Esophagus squamous epithelium (tissue), 4 donors: ENCODE measurements at regions not wholly inside any gene's neighbourhood (a gene's known extent, or its start where the extent isn't known, plus 50 kb on each side); places are given as distances from the start of the nearest gene placed in this dataset.

ENCODE experiments used
- POLR2A ChIP-seq, 4 donors: fragments of 450-650 bp; IDR thresholded peaks; one replicate each; pipeline ENCODE4 v1.6.1; 2017; ENCODE audit warnings: antibody characterized with exemption in 4 of 4, mild to moderate bottlenecking in 4 of 4, moderate library complexity in 3 of 4
- TF ChIP-seq, protein P1 (sequence below), 6 experiments: fragments of 450-650 bp in 4 of 6; fragments of 200-600 bp in 2 of 6; sonication (generic) in 2 of 6; IDR thresholded peaks; one replicate each; pipeline ENCODE4 v1.5.1; 2016 to 2019; ENCODE audit warnings: antibody characterized with exemption in 6 of 6, mild to moderate bottlenecking in 4 of 6, moderate library complexity in 4 of 6

- TF ChIP-seq, protein P1, sequence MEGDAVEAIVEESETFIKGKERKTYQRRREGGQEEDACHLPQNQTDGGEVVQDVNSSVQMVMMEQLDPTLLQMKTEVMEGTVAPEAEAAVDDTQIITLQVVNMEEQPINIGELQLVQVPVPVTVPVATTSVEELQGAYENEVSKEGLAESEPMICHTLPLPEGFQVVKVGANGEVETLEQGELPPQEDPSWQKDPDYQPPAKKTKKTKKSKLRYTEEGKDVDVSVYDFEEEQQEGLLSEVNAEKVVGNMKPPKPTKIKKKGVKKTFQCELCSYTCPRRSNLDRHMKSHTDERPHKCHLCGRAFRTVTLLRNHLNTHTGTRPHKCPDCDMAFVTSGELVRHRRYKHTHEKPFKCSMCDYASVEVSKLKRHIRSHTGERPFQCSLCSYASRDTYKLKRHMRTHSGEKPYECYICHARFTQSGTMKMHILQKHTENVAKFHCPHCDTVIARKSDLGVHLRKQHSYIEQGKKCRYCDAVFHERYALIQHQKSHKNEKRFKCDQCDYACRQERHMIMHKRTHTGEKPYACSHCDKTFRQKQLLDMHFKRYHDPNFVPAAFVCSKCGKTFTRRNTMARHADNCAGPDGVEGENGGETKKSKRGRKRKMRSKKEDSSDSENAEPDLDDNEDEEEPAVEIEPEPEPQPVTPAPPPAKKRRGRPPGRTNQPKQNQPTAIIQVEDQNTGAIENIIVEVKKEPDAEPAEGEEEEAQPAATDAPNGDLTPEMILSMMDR (IDR thresholded peaks at IDR 0.05), result no peak
- no peak for TF ChIP-seq POLR2A (IDR thresholded peaks at IDR 0.05)
Measured at GRCh38 chr5:88058625-88059024, 210.0 kb downstream of the TMEM161B start.
